Activated CD8-positive, alpha-beta memory T cell treated with anti-CD3 and anti-CD28 coated beads for 48 hours (primary cell): ENCODE measurements at regions not wholly inside any gene's neighbourhood (a gene's known extent, or its start where the extent isn't known, plus 50 kb on each side); places are given as distances from the start of the nearest gene placed in this dataset.

Experiments
- DNase-seq, 3 experiments: peaks; one replicate each; pipeline ENCODE4 v3.0.0-alpha.2; 2020; ENCODE audit warnings: low read depth in 2 of 3, low spot score in 2 of 3

DNA sequence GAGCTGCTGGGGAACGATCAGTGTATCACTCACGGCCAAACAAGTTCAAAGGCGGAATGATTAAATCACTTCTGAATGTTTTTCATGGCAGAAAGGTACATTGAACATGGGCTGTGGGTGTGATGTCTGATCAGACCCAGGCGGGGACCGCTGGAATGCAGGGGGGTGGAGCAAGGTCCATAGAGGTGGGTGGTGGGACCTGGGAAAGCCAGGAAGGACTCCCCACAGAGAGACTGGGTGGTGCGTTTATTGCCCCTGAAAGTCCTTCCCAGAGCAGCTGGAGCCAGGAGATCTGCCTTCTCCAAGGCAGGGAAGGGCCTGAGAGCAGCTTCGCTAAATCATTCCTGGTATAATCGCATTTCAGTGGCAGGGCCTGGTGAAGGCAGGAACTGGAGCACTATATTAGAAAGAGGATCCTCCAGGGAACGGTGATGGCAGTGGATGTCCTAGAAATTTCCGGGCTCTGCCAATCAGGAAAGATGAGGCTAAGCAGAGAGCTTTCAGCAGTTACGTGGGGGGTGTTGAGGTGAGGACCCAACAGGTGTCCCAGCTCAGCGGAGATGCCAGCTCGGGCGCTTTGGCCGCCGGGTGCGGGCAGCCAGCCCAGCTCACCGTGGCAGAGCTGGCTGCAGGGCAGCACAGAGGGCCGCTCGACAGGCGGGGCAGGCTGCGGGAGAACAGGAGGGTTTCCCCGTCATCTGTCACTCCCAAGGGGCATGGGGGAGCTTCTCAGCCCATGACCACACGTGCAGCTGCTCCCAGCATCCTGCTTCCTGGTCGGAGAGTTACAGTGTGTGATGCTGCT is 271.7 kb downstream of the CTTN start:
- DNase-seq, result no peak

DNA sequence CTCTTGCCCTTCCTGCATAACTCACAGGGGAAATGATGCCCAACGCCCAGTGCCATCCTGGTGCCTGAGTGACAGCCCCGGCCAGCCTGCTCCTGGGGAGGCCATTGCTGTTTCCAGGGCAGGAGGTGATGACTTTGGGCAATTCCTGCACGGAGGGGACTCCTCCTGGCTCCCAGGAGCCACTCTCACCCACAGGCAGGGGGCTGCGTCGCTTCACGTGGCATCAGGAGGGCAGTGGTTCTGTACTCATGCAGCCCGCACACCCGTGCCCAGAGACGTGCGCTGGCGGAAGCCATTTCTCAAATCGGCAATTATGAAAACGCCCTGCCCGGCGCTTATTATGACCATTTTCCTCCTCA is 272.3 kb downstream of the CTTN start:
- no peak for DNase-seq

DNA sequence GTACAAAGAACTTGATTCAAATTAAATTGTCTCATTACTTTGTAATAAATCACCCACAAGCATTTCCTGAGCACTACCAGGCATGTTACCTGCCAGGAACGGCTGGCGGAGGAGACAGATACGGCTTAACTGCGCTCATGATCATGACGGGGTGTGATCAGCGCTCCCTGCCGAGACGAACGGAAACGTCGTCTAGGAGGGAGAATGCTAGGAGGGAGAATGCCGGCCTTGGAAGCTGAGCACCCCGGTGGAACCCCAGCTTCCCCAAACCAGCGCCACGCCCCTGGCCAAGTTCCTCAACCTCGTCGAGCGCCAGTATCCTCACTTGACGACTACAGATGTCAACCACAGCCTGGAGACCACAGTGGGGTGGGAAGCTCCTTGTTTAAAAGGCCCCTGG is 272.8 kb downstream of the CTTN start:
- DNase-seq, result no peak

DNA sequence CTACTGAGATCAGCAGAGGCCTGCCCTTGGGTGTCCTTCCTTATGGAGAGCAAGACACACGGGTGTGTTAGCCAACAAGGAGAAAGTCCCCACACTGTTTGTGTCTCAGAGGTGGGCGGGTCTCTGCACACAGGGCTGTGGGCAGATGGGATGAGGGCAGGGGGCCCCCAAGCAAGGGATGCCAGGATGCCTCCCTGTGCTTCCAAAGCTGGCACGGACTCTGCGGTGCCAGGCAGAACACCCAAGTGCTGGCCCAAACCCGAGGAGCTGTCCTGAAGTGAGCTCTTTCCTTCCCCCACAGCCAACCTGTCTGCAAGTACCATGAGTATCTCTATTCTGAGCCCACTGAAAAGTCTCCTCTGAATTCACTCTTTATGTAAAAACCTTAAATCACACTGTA is 273.3 kb downstream of the CTTN start:
- no peak for DNase-seq

DNA sequence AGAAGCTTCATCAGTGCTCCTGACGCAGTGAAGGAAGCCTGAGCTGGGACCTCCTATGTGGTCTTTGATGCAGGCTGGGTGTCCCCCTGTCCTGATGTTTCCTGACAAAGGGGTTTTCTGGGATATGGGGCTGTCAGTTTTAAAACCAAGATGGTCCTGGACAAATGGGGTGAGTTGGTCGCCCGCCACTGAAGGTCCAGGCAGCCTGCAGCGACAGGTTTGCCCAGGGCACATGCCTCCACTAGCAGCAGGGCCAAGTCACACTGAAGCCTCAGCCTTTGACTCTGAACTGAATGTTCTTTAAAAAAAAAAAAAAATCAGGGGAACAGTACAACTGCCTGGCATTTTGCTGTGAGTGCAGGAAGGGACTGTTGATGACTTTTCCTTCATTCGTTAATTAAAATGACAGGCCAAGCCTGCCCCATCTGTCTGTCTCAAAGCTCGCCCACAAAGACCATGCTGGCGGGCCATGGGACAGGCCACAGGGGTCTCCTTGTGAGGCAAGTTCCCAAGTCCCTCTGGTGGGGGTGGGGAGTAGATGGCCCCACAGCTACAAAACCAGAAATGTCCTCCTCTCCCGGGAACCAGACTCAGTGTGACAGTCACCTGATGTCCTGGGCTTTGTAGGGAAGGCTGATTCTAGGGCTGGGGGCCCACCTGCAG is 274.8 kb downstream of the CTTN start:
- no peak for DNase-seq

DNA sequence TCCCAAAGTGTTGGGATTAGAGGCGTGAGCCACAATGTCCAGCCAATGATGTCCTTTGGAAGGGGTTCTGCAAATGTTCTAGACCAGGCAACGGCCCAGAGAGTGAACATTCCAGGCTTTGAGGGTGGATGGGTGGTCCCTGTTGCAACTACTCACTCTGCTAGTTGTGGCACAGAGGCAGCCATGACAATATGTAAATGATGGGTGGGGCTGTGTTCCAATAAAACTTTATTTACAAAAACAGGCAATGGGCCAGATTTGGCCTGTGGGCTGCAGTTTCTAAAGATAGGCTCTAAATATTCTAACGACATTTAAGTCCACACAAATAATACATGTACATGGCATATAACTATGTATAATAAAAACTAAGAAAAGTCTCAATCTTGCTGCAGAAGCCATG is 276.3 kb downstream of the CTTN start:
- no peak for DNase-seq

DNA sequence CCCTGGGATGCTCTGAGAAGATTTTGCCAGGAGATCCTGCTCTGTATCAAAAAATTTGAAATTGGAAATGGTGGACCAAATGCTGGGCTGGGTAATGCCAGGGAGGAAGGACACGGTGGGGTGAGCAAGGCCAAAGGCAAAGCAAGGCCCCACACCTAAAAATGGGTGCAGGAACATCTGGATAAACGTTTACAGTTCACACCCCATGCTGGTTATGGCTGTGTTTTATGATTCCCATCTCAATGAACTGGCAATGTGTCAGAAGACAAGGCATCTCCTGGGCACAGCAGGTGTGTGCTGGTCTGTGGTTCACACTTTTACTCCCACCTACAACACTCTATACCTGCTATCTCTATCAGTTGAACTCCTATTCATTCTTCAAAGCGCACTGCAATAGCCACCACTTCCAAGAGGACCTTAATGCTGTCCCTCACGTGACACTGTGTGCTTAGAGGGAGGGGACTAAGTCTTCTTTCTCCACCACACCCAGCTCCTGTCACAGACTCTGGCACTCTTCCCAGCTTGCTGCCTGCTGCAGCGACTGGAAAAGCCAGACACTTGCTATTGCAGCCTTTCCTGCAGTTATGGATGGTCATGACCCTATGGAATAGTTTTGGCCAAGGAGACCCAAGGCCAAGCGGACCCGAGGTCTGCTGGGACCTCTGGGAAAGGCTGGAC is 277.5 kb downstream of the CTTN start:
- DNase-seq, result no peak

DNA sequence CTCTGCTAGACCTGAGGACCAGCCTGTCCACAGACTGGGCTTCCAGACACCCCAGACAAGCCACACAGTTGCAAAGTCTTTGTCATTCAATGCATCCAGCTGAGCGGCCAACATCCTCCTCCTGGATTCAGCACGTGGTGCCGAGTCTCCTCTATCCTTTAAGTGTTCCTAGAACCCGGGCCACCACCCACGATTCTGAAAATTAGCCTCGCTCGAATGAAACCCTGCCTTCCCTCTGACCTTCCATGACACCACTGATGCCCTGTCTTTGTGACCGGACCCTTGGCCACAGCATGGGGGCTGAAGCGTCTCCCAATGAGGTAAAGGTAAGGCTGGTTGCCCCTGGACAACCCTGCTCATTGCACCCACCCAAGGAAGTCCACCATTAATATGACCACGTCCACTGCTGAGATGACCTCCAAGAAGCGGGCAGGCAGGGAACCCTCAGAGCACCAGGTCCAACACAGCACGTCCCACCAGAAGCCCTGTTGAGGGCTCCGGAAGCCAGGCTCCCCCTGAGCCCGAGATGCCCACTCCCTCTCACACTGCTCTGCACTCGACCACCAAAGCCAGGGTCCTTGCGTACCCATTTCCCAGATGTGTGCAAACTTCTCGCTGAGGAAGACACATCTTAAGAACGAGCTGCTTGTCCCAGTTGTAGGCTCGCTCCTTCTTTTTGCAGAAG is 279.0 kb downstream of the CTTN start:
- no peak for DNase-seq

DNA sequence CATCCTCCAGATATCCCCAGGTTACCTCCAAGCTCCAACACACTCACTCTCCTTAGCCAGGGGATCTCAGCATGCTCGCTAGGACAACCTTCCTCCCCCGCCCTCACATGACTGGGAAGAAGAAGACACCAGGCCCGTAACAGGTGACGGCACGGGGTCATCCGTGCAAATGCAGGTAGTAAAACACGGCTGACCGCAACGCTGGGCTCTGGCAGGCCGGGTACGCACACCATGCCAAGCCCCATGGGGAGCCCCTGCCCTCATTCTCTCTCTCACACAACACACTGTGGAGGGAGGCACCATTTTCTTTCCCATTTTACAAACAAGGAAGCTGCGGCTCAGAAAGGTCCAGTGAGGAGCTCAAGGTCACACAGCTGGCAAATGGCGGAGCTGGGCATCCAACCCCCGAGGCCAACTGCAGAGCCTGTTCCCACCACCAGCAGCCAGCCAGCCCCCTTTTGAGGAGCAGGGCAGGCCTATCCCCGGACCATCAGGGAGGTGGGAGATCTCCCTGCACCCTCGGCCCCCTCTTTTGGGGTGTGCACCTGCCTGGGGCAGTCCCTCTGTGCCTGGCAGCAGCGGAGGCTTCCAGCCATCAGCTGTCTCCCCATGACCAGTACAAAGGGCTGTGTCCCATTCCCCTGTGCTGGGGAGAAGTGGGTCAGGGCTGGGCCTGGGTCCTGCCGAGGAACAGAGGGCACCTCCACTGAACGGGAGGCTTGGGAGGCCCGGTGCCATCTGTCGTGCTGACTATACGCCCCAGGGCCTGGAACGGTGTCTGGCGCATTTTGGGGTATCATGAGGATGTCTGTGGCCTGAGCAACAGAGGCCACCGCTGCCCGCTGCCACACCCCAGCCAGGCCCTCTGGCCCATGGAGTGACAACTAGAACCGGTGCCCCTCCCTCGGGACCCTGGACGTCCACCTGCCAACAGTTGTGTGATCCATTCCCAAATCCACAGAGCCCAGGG is 280.9 kb downstream of the CTTN start:
- no peak for DNase-seq

DNA sequence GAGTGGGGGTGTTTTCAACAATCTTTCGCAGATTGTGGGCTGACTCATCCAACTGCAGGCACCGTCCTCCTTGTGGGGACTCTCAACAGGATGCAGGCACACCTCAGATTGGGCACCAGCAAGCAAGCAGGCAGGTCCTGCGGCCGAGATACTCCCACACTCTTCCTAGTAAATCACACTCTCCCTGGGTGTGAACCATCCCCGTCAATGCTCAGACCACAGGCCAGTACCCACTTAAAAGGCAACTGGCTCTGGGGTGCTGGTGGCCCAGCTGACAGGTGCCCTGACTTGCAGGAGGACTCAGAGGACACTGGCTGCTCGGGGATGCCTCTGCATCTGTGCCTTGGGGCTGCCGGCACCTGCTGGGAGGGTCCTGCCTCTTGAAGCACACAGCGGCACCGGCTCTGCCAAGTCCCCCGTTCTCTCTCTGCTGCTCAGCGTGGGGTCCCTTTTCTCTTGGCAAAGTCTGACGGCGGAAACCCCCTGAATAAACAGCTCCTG is 282.5 kb downstream of the CTTN start:
- DNase-seq, result no peak

DNA sequence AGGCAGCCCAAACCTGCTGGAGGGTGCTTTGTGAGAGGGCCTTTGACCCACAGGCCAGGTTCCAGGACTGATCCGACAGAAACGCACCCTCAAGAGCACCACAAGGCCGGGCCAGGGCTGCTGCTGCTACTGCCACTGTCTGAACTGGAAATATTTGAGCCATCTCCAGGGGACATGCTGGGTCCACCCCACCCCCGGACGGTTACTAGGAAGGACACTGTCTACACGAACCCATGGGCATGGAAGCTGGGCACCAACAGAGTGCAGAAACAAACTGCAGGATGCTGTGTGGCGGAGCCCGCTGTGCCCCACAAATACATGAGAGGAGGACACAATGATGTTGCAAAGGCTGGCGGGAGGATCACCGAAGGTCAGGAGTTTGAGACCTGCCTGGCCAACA is 283.7 kb downstream of the CTTN start:
- no peak for DNase-seq

DNA sequence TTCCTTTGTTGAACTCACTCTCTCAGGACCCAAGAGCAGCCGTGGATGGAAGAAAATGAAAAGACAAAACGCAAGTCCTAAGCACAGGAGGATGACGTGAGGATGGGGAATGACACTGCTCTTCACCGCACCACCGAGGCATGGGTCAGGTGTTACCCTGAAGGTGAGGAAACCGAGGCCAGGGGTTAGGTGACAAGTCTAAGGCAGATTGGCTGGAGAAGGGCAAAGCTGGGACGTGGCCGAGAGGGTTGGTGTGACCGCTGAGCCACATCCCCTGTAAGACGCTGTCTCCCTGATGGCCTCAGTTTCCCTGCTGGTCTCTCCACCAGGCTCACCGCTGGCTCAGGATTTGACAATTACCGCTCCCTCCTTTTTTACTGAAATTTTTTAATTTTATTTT is 284.4 kb downstream of the CTTN start:
- DNase-seq, result no peak

DNA sequence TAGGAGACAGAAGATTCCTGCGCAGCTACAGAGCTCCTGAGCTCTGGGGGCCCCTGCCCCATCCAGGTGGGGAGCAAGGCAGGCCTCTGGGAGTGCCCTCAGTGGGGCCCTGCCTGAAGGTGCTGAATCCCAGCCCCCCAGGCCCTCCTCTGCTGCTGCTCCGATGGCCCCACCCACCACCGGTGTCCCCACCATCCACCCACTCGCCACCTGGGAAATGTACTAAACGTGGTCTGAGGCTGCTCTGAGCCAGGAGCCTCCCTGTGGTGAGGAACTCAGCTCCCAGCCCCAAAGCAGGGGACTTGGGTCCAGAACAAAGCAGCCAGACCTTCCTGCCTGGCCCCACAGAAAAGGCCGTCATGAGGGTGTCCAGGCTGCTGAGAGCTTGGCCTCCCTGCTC is 289.4 kb downstream of the CTTN start:
- no peak for DNase-seq

DNA sequence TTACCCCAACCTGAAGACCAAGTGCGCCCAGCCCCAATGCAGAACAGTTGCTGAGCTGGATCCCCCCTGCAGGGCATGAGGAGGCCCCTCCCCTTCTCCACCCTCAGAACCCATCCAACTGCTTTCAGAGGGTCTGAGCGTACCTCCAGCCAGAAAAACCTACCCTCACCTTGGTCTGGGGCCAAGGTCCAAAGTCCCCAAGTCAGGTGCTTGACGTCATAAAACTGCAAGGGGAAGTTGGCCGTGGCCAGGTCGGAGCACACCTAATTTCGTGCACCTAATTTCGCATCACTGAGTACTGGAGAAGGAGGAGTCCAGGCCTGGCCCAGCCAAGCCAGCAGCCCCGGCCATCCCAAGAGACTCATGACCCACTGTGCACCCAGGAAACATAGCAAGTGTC is 289.8 kb downstream of the CTTN start:
- no peak for DNase-seq

DNA sequence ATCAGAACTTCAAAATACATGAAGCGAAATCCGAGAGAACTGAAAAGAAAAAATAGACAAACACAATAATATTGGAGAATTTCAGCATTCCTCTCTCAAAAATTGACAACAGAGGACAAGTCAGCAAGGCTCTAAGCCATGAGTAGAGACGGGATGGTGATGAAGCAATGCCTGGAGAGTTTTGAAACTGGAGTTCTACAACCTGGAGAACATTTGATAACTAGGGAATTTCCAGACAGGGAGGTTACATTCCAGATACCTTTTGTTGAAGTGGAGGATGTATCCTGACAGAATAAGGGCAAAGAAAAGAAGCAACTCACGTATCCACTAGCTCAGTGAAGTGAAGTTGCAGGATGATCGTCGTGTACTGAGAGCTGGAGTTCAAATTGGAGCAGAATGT is 291.4 kb downstream of the CTTN start:
- DNase-seq, result no peak

DNA sequence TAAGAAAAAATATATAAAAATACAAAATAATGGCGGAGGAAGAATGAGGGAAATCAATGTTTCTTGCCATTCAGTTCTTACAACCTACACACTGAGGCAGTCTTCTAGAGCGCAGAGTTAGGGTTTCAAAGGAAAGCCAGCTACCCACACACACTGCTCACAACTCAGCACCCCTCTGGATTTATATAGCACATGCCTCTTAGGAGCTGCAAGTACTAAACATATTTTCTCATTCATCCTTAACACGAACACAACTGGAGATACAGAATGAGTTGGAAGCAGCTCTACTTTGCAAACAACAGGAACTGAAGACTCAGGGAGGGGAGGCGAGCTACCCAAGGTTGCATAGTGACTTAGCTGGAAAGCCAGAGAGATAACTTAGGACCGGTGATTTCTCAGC is 293.8 kb downstream of the CTTN start:
- DNase-seq, result no peak

DNA sequence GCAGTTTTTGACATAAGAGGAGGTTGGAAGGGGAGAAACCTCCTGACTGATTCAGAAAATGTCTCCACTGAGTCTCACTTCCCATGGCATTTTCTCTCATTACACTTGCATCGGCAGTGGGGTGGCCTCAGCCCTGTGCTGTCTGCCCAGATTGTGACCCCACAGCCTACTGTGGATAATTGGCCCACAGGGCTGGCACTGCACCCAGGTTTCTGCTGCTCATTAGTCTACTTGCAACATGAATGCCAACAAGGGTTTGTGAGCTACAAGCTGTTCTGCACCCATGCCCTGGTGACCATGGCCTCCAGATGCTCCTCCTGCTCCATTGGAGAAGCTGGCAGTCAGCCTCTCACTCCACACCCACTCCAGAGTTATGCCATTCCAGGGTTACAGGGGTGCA is 296.0 kb downstream of the CTTN start:
- no peak for DNase-seq

DNA sequence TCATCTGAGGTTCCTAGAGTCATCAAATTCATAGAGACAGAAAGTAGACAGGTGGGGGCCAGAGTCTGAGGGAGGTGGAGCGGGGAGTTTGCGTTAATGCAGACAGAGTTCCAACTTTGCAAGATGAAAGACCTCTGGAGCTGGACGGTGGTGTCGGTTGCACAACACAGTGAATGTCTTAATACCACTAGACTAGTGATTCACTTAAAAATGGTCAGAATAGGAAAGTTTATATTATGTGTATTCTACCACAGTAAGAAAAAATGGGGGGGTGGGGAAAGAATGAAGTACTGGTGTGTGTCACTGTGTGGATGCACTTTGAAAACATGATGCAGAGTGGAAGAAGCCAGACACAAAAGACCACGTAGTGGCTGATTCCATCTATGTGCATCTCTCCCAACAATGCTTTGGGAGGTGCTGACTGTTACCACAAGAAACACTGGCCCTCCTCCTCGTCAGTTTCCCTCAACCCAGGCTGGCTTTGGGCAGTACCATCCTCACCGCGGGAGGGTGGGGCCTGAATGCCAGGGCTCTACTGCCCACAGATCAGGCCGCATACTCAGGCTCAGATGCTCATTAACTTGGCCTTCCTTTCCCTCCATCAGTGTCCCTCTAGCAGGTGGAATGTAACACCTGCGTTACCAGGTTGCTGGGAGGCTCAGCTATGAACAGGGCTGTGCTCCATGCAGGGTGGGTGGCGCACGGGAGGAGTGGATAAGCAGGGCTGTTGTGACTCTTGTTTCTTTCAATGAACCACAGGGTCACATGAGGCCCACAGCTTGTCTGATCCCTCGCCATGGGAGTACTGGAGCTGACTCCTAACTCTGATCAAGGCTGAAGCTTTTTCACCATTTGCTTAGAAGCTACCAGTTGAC is 297.0 kb downstream of the CTTN start:
- no peak for DNase-seq

DNA sequence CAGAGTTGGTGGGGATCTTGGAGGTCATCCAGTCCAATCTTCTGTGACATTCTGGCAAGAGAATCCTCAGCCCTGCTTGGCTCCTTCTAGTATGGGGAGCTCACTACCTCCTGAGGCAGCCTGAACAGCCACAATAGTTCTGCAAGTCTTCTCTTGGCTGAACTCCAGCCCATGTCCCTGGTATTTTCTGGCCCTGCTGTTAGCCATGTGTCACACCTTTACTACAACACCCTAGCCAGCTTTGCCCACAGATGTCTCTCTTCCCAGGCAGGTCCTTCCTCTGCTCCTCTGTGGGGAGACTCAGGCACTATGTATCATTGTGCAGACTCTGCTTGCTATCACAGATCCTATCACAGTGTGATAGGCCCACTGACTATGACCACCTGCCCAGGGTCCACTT is 297.7 kb downstream of the CTTN start:
- DNase-seq, result no peak

DNA sequence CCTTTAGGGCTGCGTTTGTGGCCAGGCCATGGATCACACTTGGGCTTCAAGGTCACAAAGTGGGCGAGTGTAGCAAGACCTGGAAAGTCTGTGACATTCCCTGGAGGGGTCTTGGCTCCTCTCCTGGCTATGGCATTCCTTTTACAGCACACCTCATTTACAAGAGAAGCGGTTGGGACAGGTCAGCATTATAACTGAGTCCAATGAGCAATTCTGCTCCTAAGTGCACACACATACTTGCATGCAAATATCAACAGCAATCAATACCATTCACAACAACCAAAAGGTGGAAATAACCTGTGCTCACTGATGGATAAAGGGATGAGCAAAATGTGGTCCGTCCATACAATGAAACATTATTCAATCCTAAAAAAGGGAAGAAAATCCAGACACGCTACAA is 298.2 kb downstream of the CTTN start:
- DNase-seq, result no peak
